ENCODE measurements at regions not wholly inside any gene's neighbourhood (a gene's known extent, or its start where the extent isn't known, plus 50 kb on each side); places are given as distances from the start of the nearest gene placed in this dataset.

- no peak for TF ChIP-seq POLR2A (IDR thresholded peaks at IDR 0.05)
- TF ChIP-seq, protein P1, sequence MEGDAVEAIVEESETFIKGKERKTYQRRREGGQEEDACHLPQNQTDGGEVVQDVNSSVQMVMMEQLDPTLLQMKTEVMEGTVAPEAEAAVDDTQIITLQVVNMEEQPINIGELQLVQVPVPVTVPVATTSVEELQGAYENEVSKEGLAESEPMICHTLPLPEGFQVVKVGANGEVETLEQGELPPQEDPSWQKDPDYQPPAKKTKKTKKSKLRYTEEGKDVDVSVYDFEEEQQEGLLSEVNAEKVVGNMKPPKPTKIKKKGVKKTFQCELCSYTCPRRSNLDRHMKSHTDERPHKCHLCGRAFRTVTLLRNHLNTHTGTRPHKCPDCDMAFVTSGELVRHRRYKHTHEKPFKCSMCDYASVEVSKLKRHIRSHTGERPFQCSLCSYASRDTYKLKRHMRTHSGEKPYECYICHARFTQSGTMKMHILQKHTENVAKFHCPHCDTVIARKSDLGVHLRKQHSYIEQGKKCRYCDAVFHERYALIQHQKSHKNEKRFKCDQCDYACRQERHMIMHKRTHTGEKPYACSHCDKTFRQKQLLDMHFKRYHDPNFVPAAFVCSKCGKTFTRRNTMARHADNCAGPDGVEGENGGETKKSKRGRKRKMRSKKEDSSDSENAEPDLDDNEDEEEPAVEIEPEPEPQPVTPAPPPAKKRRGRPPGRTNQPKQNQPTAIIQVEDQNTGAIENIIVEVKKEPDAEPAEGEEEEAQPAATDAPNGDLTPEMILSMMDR (IDR thresholded peaks at IDR 0.05) = no peak
Observed at GRCh38 chr14:86084097-86084496, 554.2 kb downstream of the FLRT2 start.

All from body of pancreas (tissue), 4 donors.